HepG2 (cell line): ENCODE measurements at regions not wholly inside any gene's neighbourhood (a gene's known extent, or its start where the extent isn't known, plus 50 kb on each side); places are given as distances from the start of the nearest gene placed in this dataset.

Experiments
- ATAC-seq: fragments of 200-7000 bp; cut with Tn5 transposase; 3 replicates; pipeline ENCODE4 v1.9.1; 2020; ENCODE audit warnings: mild to moderate bottlenecking, moderate library complexity
- BruUV-seq: library from RNA; stranded (reverse); fragments of 400-500 nt; replicated peaks from 2 replicates; lab custom pipeline; 2021; lab: Mats Ljungman, UMichigan
- CTCF ChIA-PET: fragments of 300-600 bp; formaldehyde crosslinking; extraction: SDS; loops from one replicate; lab custom pipeline; 2021; ENCODE audit warnings: low total read pairs, inconsistent platforms, low intra/inter-chr PET ratio; lab: Yijun Ruan, JAX
- POLR2A ChIA-PET: fragments of 350-600 bp; sonication (Branson Sonifier 250); formaldehyde crosslinking; loops from one replicate; lab custom pipeline; 2020; ENCODE audit warnings: antibody characterized with exemption, inconsistent platforms; lab: Yijun Ruan, JAX
- DNase-seq: peaks from one replicate; pipeline ENCODE4 v3.0.0-alpha.2; 2015; ENCODE audit warnings: low spot score
- FAIRE-seq: peaks from 3 replicates; lab custom pipeline; 2011; peaks lifted over from hg19 to GRCh38; lab: Jason Lieb, UNC
- H2AFZ ChIP-seq: one replicate; pipeline ENCODE4 v1.6.1; 2011; ENCODE audit warnings: low read length, inconsistent platforms
- H3K27ac ChIP-seq: fragments of 300-600 bp; 3 replicates; pipeline ENCODE4 v1.8.0; 2011; ENCODE audit warnings: mixed run types, mild to moderate bottlenecking, mixed read lengths, low read length, inconsistent platforms; ENCODE audit not compliant: insufficient read depth; ENCODE audit errors: extremely low read length
- H3K27me3 ChIP-seq, 2 experiments: fragments of 200-600 bp in 1 of 2; 2 replicates in 1 of 2; 3 replicates in 1 of 2; pipeline versions ENCODE4 v1.6.0 to v1.8.0; 2011; ENCODE audit warnings: low read length in 2 of 2, mild to moderate bottlenecking in 2 of 2, moderate library complexity in 2 of 2, inconsistent platforms in 1 of 2; ENCODE audit not compliant: insufficient read depth in 2 of 2, control insufficient read depth in 1 of 2
- H3K36me3 ChIP-seq, 2 experiments: fragments of 200-600 bp in 1 of 2; replicated peaks in 1 of 2; 2 replicates in 1 of 2; 3 replicates in 1 of 2; pipeline versions ENCODE4 v1.5.1 to v1.8.0; 2011; ENCODE audit warnings: low read length in 2 of 2, inconsistent platforms in 1 of 2; ENCODE audit not compliant: insufficient read depth in 2 of 2, control insufficient read depth in 1 of 2
- H3K4me1 ChIP-seq: 2 replicates; pipeline ENCODE4 v1.5.1; 2012; ENCODE audit warnings: low read length, inconsistent platforms; ENCODE audit not compliant: insufficient read depth
- H3K4me2 ChIP-seq: 2 replicates; pipeline ENCODE4 v1.6.0; 2011; ENCODE audit warnings: low read depth, low read length, inconsistent platforms
- H3K4me3 ChIP-seq, 3 experiments: fragments of 200-600 bp in 1 of 3; sonication (generic), shearing (Covaris generic) in 1 of 3; replicated peaks in 1 of 3; 2 replicates each; pipeline ENCODE4 v1.5.1; 2011 to 2016; ENCODE audit warnings: low read length in 3 of 3, inconsistent platforms in 2 of 3, low read depth in 2 of 3, mild to moderate bottlenecking in 2 of 3, control low read depth in 1 of 3, mixed read lengths in 1 of 3; ENCODE audit not compliant: insufficient read depth in 1 of 3
- H3K79me2 ChIP-seq: one replicate; pipeline ENCODE4 v1.6.1; 2011; ENCODE audit warnings: low read length, inconsistent platforms; ENCODE audit not compliant: insufficient read depth
- H3K9ac ChIP-seq: 2 replicates; pipeline ENCODE4 v1.6.0; 2011; ENCODE audit warnings: mild to moderate bottlenecking, low read depth, low read length, inconsistent platforms; ENCODE audit not compliant: insufficient read depth
- H3K9me3 ChIP-seq: 2 replicates; pipeline ENCODE4 v1.5.1; 2012; ENCODE audit warnings: mild to moderate bottlenecking, low read length
- H4K20me1 ChIP-seq: 2 replicates; pipeline ENCODE4 v1.6.0; 2011; ENCODE audit warnings: inconsistent platforms, mild to moderate bottlenecking, low read length, moderate library complexity; ENCODE audit not compliant: insufficient read depth
- ARNT2 ChIP-seq: sonication (generic); formaldehyde crosslinking; IDR thresholded peaks from 2 replicates; pipeline ENCODE4 v1.8.0; 2022; ENCODE audit warnings: mild to moderate bottlenecking, low read depth, missing genetic modification reagents, moderate library complexity
- ELF1 ChIP-seq: sonication (generic); formaldehyde crosslinking; IDR thresholded peaks from 2 replicates; pipeline ENCODE4 v1.4.0; 2020; ENCODE audit warnings: missing genetic modification reagents
- HES4 ChIP-seq: sonication (generic); formaldehyde crosslinking; IDR thresholded peaks from 2 replicates; pipeline ENCODE4 v1.9.0; 2021; ENCODE audit warnings: mild to moderate bottlenecking, missing genetic modification reagents, borderline replicate concordance
- MEIS2 ChIP-seq: sonication (generic); formaldehyde crosslinking; IDR thresholded peaks from 2 replicates; pipeline ENCODE4 v1.9.0; 2021; ENCODE audit warnings: mild to moderate bottlenecking, missing genetic modification reagents
- POLR2A ChIP-seq, 2 experiments: IDR thresholded peaks; 2 replicates each; pipeline ENCODE4 v1.6.1; 2011; ENCODE audit warnings: low read depth in 2 of 2, low read length in 2 of 2, mild to moderate bottlenecking in 1 of 2, moderate library complexity in 1 of 2; ENCODE audit not compliant: insufficient read depth in 1 of 2
- RARG ChIP-seq: sonication (generic); formaldehyde crosslinking; IDR thresholded peaks from 2 replicates; pipeline ENCODE4 v1.4.0; 2020; ENCODE audit warnings: low read depth, mild to moderate bottlenecking, missing genetic modification reagents
- SNRNP70 ChIP-seq: fragments of 200-400 bp; formaldehyde crosslinking; IDR thresholded peaks from 2 replicates; pipeline ENCODE4 v1.6.1; 2017; ENCODE audit warnings: mild to moderate bottlenecking, low read depth, low read length, moderate library complexity
- STAG1 ChIP-seq: sonication (generic); formaldehyde crosslinking; IDR thresholded peaks from 2 replicates; pipeline ENCODE4 v1.4.0; 2020; ENCODE audit warnings: missing genetic modification reagents
- TBL1XR1 ChIP-seq: fragments of 150-350 bp; IDR thresholded peaks from 2 replicates; pipeline ENCODE4 v1.6.1; 2014; ENCODE audit warnings: borderline replicate concordance, low read length; ENCODE audit not compliant: partially characterized antibody
- ZNF737 ChIP-seq: sonication (generic); formaldehyde crosslinking; IDR thresholded peaks from 2 replicates; pipeline ENCODE4 v1.5.0; 2020; ENCODE audit warnings: missing genetic modification reagents, mild to moderate bottlenecking, borderline replicate concordance
- WGBS: methylation state at CpG from one replicate; pipeline ENCODE4 v1.1.6; 2017; ENCODE audit warnings: low lambda C conversion rate; 5-methylcytosine and 5-hydroxymethylcytosine counted together
- in situ Hi-C: cut with HindIII; loops from 2 replicates; pipeline ENCODE4 v1.10.0; 2017; ENCODE audit warnings: low pct_unique_long_range_greater_than_20kb; ENCODE audit not compliant: extremely low pct_ligation_motif_present
- intact Hi-C: fragments of 100-400 bp; cut with micrococcal nuclease; formaldehyde crosslinking; loops from one replicate; pipeline ENCODE4 v1.10.0; 2022; ENCODE audit not compliant: unreplicated experiment
- TF ChIP-seq, protein P1 (sequence below): sonication (generic); formaldehyde crosslinking; IDR thresholded peaks from 2 replicates; pipeline ENCODE4 v1.4.0; 2020; ENCODE audit warnings: missing genetic modification reagents, mild to moderate bottlenecking, borderline replicate concordance

DNA sequence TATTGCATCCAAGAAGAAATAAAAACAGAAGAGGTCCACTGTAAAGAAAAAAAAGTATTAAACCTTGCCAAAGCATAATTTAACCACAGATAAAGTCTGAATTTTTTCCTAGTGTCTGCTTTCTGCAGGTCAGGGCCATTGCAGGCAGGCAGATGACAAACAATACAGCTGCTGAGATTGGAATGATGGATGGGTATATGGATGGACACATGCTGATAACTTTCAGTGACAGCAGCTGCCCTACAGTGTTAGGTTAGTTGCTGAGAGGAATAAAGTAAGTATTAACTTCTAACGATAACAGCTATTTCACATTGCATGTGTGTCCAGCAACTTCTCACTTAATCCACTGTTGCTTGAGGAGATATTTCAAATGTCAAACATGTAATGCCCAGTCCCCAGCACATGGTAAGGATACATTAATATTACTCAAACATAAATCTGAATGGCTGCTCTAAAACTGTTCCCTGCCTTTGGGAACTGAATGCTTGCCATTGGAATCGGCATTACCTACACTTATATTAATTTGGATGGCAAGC, 515.3 kb downstream of the RMST start:
- no peaks in the 10 kb centered on the region for H4K20me1 ChIP-seq
- WGBS: 6% methylated on average over 2 of the region's 2 CpGs
- H2AFZ ChIP-seq: no peak overlapping the region
- no peak overlapping the region for H3K27ac ChIP-seq
- FAIRE-seq: no peak
- BruUV-seq: no TSS peak
- no peak for TF ChIP-seq HES4
- TF ChIP-seq SNRNP70: no peak
- TF ChIP-seq POLR2A (IDR thresholded peaks at IDR 0.05; ENCODE audit: insufficient read depth in 1 of 2, low read depth in 2 of 2, low read length in 2 of 2): no peak
- no peak for TF ChIP-seq ZNF737
- TF ChIP-seq STAG1 (CRISPR knock-in tag): no peak
- TF ChIP-seq, protein P1, sequence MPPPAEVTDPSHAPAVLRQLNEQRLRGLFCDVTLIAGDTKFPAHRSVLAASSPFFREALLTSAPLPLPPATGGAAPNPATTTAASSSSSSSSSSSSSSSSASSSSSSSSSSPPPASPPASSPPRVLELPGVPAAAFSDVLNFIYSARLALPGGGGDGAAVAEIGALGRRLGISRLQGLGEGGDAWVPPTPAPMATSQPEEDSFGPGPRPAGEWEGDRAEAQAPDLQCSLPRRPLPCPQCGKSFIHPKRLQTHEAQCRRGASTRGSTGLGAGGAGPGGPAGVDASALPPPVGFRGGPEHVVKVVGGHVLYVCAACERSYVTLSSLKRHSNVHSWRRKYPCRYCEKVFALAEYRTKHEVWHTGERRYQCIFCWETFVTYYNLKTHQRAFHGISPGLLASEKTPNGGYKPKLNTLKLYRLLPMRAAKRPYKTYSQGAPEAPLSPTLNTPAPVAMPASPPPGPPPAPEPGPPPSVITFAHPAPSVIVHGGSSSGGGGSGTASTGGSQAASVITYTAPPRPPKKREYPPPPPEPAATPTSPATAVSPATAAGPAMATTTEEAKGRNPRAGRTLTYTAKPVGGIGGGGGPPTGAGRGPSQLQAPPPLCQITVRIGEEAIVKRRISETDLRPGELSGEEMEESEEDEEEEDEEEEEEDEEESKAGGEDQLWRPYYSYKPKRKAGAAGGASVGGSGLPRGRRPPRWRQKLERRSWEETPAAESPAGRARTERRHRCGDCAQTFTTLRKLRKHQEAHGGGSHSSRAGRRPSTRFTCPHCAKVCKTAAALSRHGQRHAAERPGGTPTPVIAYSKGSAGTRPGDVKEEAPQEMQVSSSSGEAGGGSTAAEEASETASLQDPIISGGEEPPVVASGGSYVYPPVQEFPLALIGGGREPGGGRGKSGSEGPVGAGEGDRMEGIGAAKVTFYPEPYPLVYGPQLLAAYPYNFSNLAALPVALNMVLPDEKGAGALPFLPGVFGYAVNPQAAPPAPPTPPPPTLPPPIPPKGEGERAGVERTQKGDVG (CRISPR knock-in tag): no peak
- TF ChIP-seq ARNT2 (CRISPR knock-in tag): no peak
- no peak for TF ChIP-seq TBL1XR1
- TF ChIP-seq MEIS2 (CRISPR knock-in tag): no peak
- TF ChIP-seq RARG (CRISPR knock-in tag): no peak
- TF ChIP-seq ELF1: no peak
- TF ChIP-seq, all 625 proteins: peak for 0
- in situ Hi-C loops (no loop called here), intact Hi-C loops (no loop called here)
- no peak overlapping the region for H3K4me2 ChIP-seq
- H3K9ac ChIP-seq: no peak overlapping the region
- no peaks in the 10 kb centered on the region for H3K36me3 ChIP-seq
- H3K9me3 ChIP-seq: no peaks in the 10 kb centered on the region
- no peak overlapping the region for H3K4me3 ChIP-seq
- ChIA-PET CTCF (no interaction called here), POLR2A (no interaction called here)
- no peak for DNase-seq
- H3K4me1 ChIP-seq: no peaks in the 10 kb centered on the region
- ATAC-seq: no peak
- no peaks in the 10 kb centered on the region for H3K79me2 ChIP-seq
- no peaks in the 10 kb centered on the region for H3K27me3 ChIP-seq
